GM18505 (cell line): ENCODE measurements at regions not wholly inside any gene's neighbourhood (a gene's known extent, or its start where the extent isn't known, plus 50 kb on each side); places are given as distances from the start of the nearest gene placed in this dataset.

Source experiments
- ATAC-seq: cut with Tn5 transposase; IDR thresholded peaks from one replicate; pipeline ENCODE4 v1.9.1; 2021; ENCODE audit not compliant: unreplicated experiment
- POLR2A ChIP-seq: IDR thresholded peaks from 4 replicates; pipeline ENCODE4 v1.6.1; 2011; ENCODE audit warnings: borderline replicate concordance; ENCODE audit not compliant: insufficient read depth, insufficient read length; ENCODE audit errors: extremely low read depth

GRCh38 chr11:104286129-104286528 is 122.2 kb upstream of the PDGFD start:
- no peak for TF ChIP-seq POLR2A
- no peak for ATAC-seq

DNA sequence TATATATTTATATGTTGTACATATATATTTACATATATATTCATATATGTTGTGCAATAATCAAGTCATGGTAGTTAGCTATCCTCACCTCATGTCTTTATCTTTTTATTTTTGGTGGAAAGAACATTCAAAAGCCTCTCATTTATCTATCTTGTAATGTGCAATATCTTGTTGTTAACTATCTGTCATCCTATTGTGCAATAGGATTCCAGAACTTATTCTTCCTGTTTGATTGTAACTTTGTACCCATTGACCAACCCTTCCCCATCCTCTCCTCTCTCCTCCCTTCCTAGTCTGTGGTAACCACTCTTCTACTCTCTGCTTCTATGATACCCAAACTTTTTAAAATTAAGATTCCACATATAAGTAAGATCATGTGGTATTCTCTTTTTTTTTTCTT is 115.6 kb upstream of the PDGFD start:
- no peak for TF ChIP-seq POLR2A
- ATAC-seq: no peak

DNA sequence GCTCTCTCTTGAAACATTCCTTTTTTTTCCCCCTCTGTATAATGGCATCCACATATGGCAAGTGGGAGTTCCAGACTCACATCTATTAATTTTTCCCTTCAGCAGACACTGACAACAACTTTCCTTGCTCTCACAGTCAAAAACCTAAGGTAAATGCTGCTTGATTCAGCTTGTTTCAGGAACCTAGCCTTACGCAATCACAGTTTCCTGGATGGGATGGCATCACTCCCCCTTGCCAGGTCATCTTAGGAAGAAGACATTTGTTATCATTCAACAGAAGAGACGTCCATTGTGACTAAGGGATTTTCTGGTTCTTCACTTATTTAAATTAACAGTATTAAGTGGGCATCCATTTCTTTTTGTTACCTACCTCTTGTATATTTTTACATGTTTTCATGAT is 112.0 kb upstream of the PDGFD start:
- no peak for ATAC-seq
- no peak for TF ChIP-seq POLR2A

DNA sequence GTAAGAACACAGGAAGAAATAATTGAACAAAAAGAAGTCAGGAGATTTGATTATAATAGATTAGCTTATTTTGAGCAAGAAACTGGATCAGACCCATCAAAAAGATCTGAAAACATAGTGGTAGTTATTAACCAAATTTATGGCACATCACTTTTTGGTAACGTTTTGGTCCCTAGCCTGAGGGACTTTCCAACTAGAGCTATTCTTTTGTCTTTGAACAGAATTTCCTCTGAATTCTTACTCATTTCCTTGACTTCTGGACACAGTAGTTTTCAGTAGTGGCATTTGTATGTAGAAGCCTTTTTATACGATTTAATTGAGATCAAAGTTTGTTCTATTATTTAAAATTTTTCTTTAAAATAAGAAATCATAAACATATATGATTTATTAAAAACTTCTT is 96.5 kb upstream of the PDGFD start:
- ATAC-seq: no peak
- TF ChIP-seq POLR2A: no peak

- no peak for ATAC-seq
Measured at GRCh38 chr11:104259121-104259610, 95.2 kb upstream of the PDGFD start.

DNA sequence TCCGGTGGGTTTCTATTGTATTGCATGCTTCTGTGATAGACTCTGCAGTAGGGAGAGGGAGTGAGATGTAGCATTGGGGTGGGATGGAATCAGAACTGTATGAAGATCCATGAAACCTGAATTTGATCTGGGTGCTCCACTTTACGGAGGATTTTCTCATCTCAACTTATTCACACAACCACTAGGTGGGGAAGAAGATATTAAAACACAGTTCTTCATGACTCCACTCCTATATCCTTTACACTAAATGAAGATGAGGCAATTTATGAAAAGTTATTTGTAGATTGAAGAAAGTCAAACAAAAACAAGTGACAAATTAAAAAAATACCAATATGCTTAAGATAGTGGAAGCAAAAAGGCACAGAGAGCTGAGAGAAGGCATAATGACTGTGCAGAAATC is 92.6 kb upstream of the PDGFD start:
- no peak for TF ChIP-seq POLR2A
- no peak for ATAC-seq

More at GRCh38 chr11:104259121-104259610, 95.2 kb upstream of the PDGFD start:
- TF ChIP-seq POLR2A: no peak

- ATAC-seq: peak; percentile 81
- no peak for TF ChIP-seq POLR2A
Measured at GRCh38 chr11:104254347-104254746, 90.4 kb upstream of the PDGFD start.

- ATAC-seq: no peak
- TF ChIP-seq POLR2A: no peak
Measured at GRCh38 chr11:104246590-104246989, 82.6 kb upstream of the PDGFD start.

GRCh38 chr11:104238916-104239315 is 75.0 kb upstream of the PDGFD start:
- no peak for ATAC-seq
- no peak for TF ChIP-seq POLR2A

DNA sequence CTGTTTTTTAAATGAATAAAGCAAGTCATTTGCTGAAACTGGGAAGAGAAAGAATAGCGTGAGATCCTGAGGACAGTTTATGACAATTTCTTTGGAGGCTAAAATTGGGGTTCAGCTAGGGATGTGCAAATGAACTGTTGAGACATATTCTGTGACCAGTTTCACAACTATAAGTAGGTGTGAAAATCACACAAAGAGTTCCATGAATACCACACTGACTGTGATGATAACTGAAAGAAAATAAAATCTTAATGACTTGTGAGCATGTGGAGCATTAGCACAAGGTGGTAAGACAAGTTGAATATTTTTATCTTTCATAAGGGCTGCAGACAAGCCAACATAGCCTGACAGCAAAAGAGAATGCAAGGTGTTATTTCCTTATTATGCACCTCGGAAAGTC is 61.1 kb upstream of the PDGFD start:
- TF ChIP-seq POLR2A: no peak
- ATAC-seq: no peak

DNA sequence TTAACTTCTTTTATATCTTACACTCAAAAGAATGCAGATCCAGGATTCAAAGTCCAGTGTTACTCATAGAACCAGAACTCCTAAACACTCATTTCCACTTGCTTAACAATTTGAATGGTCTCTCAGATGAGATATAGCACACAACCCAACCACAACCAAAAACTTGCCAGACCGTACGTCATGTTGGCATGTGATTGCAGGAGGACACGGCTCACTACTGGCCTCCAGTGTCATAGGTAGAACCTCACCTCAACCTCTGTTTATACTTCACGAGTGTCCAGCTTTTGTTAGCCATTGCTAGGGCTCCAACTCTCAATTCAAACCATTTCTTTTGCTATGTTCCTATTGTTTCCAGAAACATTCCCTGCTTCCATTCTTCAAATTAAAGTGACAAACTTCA is 58.5 kb upstream of the PDGFD start:
- no peak for ATAC-seq
- TF ChIP-seq POLR2A: no peak

- no peak for TF ChIP-seq POLR2A
- ATAC-seq: no peak
Measured at GRCh38 chr11:104221455-104221854, 57.5 kb upstream of the PDGFD start.

DNA sequence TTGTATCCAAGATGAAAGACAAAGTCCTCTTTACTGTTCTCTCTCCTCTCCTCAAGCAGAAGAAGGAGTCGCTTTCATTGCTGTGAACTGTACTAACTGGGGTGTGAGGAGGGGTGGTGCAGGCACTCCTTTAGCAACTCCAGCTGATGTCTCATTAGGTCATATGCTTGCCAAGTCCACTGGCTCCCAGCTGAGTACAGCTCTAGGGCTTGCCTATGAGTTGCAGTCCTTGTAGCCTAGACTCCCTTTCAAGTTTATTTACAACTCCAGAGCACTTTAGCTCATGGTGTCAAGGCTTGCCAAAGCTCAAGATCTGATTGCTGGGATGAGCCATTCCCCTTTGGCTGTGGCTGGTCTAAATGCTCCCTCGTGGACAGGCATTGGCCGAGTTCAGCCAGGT is 55.1 kb upstream of the PDGFD start:
- TF ChIP-seq POLR2A: no peak
- no peak for ATAC-seq

GRCh38 chr11:104214517-104214916 is 50.6 kb upstream of the PDGFD start:
- no peak for TF ChIP-seq POLR2A
- ATAC-seq: no peak
